NCI-H128 (cell line): ENCODE measurements at regions not wholly inside any gene's neighbourhood (a gene's known extent, or its start where the extent isn't known, plus 50 kb on each side); places are given as distances from the start of the nearest gene placed in this dataset.

Experiments used
- DNase-seq: peaks from one replicate; lab custom pipeline; 2025; ENCODE audit not compliant: unreplicated experiment; lab: John Stamatoyannopoulos, UW

- DNase-seq, result no peak
Observed at GRCh38 chr1:117802531-117803257, 126.7 kb downstream of the GDAP2 start.

- DNase-seq, result no peak
Observed at GRCh38 chr1:117803318-117803717, 126.1 kb downstream of the GDAP2 start.

- DNase-seq, result no peak
Observed at GRCh38 chr1:117809764-117810163, 119.7 kb downstream of the GDAP2 start.

GRCh38 chr1:117810553-117810952 lies 118.9 kb downstream of the GDAP2 start:
- no peak for DNase-seq

DNA sequence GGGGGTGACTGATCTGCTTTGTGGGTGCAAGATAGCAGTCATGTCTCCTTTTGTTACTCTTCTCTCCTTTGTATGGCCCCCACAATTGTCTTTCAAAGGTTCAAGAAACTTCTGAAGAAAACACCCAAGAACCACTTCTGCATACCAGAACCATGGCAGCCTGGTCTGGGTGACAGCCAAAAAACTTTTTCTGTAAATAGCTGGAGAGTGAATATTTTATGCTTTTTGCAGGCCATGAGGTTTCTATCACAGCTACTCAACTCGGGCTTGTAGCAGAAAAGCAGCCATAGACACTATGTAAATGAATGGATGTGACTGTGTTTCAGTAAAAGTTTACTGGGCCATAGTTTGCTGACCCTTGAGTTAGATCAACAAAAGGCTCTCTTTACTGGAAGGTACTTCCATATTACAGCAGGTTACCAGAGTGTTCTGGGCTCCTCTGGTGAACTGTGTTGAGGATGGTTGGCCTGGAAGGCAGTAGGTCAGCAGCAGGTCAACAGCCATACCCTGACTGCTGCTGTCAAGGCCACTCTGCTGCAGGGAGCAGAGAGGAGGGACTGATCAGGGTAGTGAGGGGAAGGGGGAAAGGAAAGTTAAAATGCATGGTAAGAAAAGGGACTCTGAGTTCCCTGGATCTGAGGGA lies 116.4 kb downstream of the GDAP2 start:
- no peak for DNase-seq
